GM06990 (cell line): ENCODE measurements at regions not wholly inside any gene's neighbourhood (a gene's known extent, or its start where the extent isn't known, plus 50 kb on each side); places are given as distances from the start of the nearest gene placed in this dataset.

Experiments used
- DNase-seq: peaks from one replicate; pipeline ENCODE4 v3.0.0-alpha.2; 2011; ENCODE audit not compliant: insufficient read length; ENCODE audit errors: extremely low read depth
- H3K27me3 ChIP-seq: replicated peaks from 2 replicates; pipeline ENCODE4 v1.6.0; 2011; ENCODE audit warnings: low read length; ENCODE audit not compliant: control insufficient read depth, insufficient read depth
- H3K36me3 ChIP-seq: 2 replicates; pipeline ENCODE4 v1.5.1; 2011; ENCODE audit warnings: low read length; ENCODE audit not compliant: control insufficient read depth, insufficient read depth
- H3K4me3 ChIP-seq: replicated peaks from 2 replicates; pipeline ENCODE4 v1.5.1; 2011; ENCODE audit warnings: low read depth, mild to moderate bottlenecking, control low read depth, low read length
- TF ChIP-seq, protein P1 (sequence below): IDR thresholded peaks from 2 replicates; pipeline ENCODE4 v1.5.1; 2011; ENCODE audit warnings: low read length, control low read depth, mild to moderate bottlenecking, inconsistent platforms; ENCODE audit not compliant: insufficient read depth, poor library complexity, severe bottlenecking

DNA sequence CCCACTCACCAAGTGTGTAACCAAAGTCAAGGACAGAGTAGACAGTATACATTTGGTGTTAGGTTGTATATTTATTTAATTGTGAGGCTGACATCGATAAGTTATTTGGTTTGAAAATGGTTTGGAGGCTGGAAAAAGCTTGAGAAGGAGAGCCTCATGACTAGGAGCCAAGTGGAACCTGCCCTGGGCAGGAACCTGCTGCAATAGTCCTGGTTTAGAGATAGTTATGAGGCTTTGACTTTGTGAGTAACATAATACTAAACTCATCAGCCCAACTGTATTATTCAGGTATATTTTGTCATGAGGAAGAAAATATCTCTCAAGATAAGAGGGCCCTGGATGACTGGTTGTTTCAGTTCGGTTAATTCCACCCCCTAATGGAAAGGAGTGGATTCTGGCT, 234.3 kb upstream of the CYRIA start:
- DNase-seq: no peak
- Histone ChIP-seq H3K4me3 (no peak overlapping the region), H3K36me3 (no peaks in the 10 kb centered on the region), H3K27me3 (no peaks in the 10 kb centered on the region)
- TF ChIP-seq, protein P1, sequence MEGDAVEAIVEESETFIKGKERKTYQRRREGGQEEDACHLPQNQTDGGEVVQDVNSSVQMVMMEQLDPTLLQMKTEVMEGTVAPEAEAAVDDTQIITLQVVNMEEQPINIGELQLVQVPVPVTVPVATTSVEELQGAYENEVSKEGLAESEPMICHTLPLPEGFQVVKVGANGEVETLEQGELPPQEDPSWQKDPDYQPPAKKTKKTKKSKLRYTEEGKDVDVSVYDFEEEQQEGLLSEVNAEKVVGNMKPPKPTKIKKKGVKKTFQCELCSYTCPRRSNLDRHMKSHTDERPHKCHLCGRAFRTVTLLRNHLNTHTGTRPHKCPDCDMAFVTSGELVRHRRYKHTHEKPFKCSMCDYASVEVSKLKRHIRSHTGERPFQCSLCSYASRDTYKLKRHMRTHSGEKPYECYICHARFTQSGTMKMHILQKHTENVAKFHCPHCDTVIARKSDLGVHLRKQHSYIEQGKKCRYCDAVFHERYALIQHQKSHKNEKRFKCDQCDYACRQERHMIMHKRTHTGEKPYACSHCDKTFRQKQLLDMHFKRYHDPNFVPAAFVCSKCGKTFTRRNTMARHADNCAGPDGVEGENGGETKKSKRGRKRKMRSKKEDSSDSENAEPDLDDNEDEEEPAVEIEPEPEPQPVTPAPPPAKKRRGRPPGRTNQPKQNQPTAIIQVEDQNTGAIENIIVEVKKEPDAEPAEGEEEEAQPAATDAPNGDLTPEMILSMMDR: no peak

GRCh38 chr2:16890081-16890480, 224.4 kb upstream of the CYRIA start:
- no peaks in the 10 kb centered on the region for H3K36me3 ChIP-seq
- H3K27me3 ChIP-seq: no peaks in the 10 kb centered on the region
- no peak for DNase-seq
- TF ChIP-seq, protein P1: no peak
- no peak overlapping the region for H3K4me3 ChIP-seq

- TF ChIP-seq, protein P1: no peak
- H3K27me3 ChIP-seq: no peaks in the 10 kb centered on the region
- no peak overlapping the region for H3K4me3 ChIP-seq
- DNase-seq: no peak
- H3K36me3 ChIP-seq: no peaks in the 10 kb centered on the region
Measured at GRCh38 chr2:16885027-16885426, 219.4 kb upstream of the CYRIA start.

DNA sequence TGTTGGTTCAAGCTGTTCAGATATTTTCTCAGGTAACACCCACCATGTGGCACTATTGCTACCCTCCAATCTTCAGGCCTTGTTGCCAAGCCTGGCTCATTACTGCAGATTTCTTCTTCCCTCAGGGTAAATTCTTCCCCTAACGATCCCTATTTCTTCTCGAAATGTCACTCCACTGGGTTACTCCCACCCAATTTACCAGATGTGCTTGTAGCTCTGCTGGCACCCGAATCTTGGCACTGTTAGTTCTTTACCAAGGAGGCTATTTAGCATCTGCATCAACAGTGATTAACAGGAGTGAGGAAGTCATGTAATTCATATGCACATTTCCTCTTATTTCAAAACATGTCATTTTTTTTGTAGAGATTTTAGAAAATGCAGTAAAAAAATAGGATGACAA, 217.1 kb upstream of the CYRIA start:
- Histone ChIP-seq H3K27me3 (no peaks in the 10 kb centered on the region), H3K36me3 (no peaks in the 10 kb centered on the region), H3K4me3 (no peak overlapping the region)
- no peak for DNase-seq
- TF ChIP-seq, protein P1: no peak

GRCh38 chr2:16881122-16881521, 215.5 kb upstream of the CYRIA start:
- no peak overlapping the region for H3K4me3 ChIP-seq

DNA sequence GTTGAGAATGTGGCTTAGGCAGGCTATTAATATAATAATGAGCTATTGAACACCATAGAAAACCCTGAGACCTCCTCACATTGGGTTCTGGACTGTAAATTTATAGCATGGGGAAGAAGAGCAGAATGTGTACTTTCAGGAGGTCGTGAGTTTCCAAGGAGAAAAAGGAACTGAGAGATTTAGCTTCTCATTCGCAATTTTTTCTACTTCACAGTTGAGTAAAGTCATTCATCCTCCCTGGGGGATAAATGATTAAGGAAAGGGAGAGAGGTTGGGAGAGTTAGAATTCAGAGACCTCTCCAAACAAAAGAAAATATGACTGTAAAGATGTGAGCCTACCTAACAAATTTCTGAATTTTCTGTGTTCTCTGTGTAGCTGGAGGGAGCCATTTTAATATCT, 205.8 kb upstream of the CYRIA start:
- Histone ChIP-seq H3K36me3 (no peaks in the 10 kb centered on the region), H3K4me3 (no peak overlapping the region), H3K27me3 (no peaks in the 10 kb centered on the region; the same call in 1 of the 2 replicates)
- no peak for DNase-seq
- TF ChIP-seq, protein P1: no peak

More at GRCh38 chr2:16881122-16881521, 215.5 kb upstream of the CYRIA start:
- no peaks in the 10 kb centered on the region for H3K36me3 ChIP-seq
- no peak for DNase-seq
- TF ChIP-seq, protein P1: no peak
- no peaks in the 10 kb centered on the region for H3K27me3 ChIP-seq
